Smooth muscle cell (in vitro differentiated cells): ENCODE measurements at regions not wholly inside any gene's neighbourhood (a gene's known extent, or its start where the extent isn't known, plus 50 kb on each side); places are given as distances from the start of the nearest gene placed in this dataset.

Source experiments
- DNase-seq: peaks from one replicate; lab custom pipeline; 2025; ENCODE audit not compliant: unreplicated experiment; lab: John Stamatoyannopoulos, UW
- H2AFZ ChIP-seq: fragments of 200-600 bp; sonication (generic); 2 replicates; pipeline ENCODE4 v1.6.0; 2016; ENCODE audit warnings: antibody characterized with exemption, low read depth, mild to moderate bottlenecking
- H3F3A ChIP-seq: fragments of 200-600 bp; sonication (generic); 2 replicates; pipeline ENCODE4 v1.6.0; 2017; ENCODE audit warnings: antibody characterized with exemption, low read depth
- H3K27ac ChIP-seq: fragments of 200-600 bp; sonication (generic); 2 replicates; pipeline ENCODE4 v1.5.1; 2016; ENCODE audit warnings: low read depth, mild to moderate bottlenecking
- H3K27me3 ChIP-seq: fragments of 200-600 bp; sonication (generic); 2 replicates; pipeline ENCODE4 v1.6.1; 2016; ENCODE audit warnings: low read depth, mild to moderate bottlenecking
- H3K36me3 ChIP-seq: fragments of 200-600 bp; sonication (generic); 2 replicates; pipeline ENCODE4 v1.5.1; 2016; ENCODE audit warnings: low read depth
- H3K4me1 ChIP-seq: fragments of 200-600 bp; sonication (generic); 2 replicates; pipeline ENCODE4 v1.5.1; 2016; ENCODE audit warnings: low read depth
- H3K4me2 ChIP-seq: fragments of 200-600 bp; sonication (generic); 2 replicates; pipeline ENCODE4 v1.6.0; 2016; ENCODE audit warnings: mild to moderate bottlenecking
- H3K4me3 ChIP-seq: fragments of 200-600 bp; sonication (generic); 2 replicates; pipeline ENCODE4 v1.5.1; 2016; ENCODE audit warnings: mild to moderate bottlenecking
- H3K79me2 ChIP-seq: fragments of 200-600 bp; sonication (generic); 2 replicates; pipeline ENCODE4 v1.6.0; 2016; ENCODE audit warnings: low read depth, mild to moderate bottlenecking
- H3K9ac ChIP-seq: fragments of 200-600 bp; sonication (generic); 2 replicates; pipeline ENCODE4 v1.6.0; 2016; ENCODE audit warnings: low read depth
- H3K9me3 ChIP-seq: fragments of 200-600 bp; sonication (generic); replicated peaks from 2 replicates; pipeline ENCODE4 v1.5.1; 2016; ENCODE audit warnings: low read depth
- H4K20me1 ChIP-seq: fragments of 200-600 bp; sonication (generic); 2 replicates; pipeline ENCODE4 v1.6.0; 2016; ENCODE audit warnings: low read depth
- WGBS: methylation state at CpG from one replicate; pipeline ENCODE4 v1.1.7; 2016; ENCODE audit warnings: low lambda C conversion rate; 5-methylcytosine and 5-hydroxymethylcytosine counted together
- TF ChIP-seq, protein P1 (sequence below): fragments of 200-600 bp; sonication (generic); IDR thresholded peaks from 2 replicates; pipeline ENCODE4 v1.5.1; 2017; ENCODE audit warnings: borderline replicate concordance, mild to moderate bottlenecking, antibody characterized with exemption; ENCODE audit not compliant: insufficient read depth, poor library complexity, severe bottlenecking

DNA sequence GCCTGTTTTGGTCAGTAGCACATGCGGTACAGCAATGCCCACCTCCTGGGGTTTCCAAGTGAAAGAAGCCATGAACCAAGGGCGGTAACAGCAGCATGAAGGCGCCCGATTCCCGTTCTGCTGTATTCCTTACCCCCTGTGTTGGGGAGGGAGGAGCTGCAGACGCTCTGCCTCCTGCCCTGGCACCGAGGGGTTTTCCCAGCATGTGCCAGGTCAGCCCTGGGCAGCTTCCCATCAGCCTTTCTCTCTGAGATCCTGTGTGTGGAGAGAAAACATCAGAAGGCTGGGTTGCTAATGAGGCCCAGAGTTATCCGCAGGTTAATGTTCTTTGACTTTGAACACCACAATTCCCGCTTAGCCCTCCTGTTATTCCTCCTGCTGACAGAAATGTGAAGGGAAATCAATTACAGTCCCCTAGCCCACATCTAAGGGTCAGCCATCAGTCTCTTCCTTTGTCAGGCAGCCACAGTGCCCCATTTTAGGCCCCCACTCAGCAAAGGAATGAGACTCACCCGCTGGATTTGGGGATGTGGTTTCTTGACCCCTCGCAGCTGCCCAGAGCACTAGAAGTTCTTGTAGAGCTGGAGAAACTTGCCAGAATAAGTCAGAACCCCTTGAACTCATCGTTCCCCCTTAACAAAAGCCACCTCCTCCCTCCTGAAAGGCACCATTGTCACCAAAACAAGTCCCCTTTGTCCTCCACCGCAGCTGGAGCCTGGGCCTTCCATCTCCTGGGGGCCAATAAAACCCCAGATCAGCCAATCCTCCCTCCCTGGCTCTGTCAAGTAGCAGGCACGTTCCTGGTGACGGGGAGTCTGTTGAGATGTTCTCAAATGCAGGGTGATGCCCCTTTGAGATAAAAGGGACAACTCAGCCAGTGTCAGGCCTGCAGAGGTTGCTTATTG is 168.5 kb downstream of the KATNIP start:
- TF ChIP-seq, protein P1, sequence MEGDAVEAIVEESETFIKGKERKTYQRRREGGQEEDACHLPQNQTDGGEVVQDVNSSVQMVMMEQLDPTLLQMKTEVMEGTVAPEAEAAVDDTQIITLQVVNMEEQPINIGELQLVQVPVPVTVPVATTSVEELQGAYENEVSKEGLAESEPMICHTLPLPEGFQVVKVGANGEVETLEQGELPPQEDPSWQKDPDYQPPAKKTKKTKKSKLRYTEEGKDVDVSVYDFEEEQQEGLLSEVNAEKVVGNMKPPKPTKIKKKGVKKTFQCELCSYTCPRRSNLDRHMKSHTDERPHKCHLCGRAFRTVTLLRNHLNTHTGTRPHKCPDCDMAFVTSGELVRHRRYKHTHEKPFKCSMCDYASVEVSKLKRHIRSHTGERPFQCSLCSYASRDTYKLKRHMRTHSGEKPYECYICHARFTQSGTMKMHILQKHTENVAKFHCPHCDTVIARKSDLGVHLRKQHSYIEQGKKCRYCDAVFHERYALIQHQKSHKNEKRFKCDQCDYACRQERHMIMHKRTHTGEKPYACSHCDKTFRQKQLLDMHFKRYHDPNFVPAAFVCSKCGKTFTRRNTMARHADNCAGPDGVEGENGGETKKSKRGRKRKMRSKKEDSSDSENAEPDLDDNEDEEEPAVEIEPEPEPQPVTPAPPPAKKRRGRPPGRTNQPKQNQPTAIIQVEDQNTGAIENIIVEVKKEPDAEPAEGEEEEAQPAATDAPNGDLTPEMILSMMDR, result no peak
- H3K4me2 ChIP-seq, result no peak overlapping the region

DNA sequence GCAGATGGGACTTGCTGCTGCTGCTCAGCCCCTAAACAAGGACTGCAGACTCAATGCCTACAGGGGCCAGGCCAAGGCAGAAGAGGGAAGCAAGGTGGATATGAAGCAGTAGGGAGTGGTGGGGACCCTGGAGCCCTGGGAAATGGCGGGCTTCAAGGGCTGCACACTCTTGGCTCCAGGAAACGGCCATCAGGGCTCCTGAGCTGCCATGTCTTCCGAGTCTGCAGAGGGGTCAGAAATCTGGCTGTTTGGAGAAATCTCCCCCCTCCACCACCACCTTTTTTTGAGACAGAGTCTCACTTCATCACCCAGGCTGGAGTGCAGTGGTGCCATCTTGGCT is 169.1 kb downstream of the KATNIP start:
- TF ChIP-seq, protein P1, result no peak
- no peaks in the 10 kb centered on the region for H3K9me3 ChIP-seq

More for the DNA sequence above, 168.5 kb downstream of the KATNIP start:
- H3K4me3 ChIP-seq, result no peak overlapping the region
- H3K36me3 ChIP-seq, result no peaks in the 10 kb centered on the region
- H4K20me1 ChIP-seq, result no peaks in the 10 kb centered on the region
- no peak overlapping the region for H2AFZ ChIP-seq
- no peak for DNase-seq
- H3K9me3 ChIP-seq, result no peaks in the 10 kb centered on the region
- H3K27me3 ChIP-seq, result no peaks in the 10 kb centered on the region
- WGBS, result 73% methylated on average over 14 of the region's 15 CpGs
- no peak overlapping the region for H3K27ac ChIP-seq
- H3F3A ChIP-seq, result no peaks in the 10 kb centered on the region
- H3K9ac ChIP-seq, result no peak overlapping the region
- no peaks in the 10 kb centered on the region for H3K79me2 ChIP-seq
- peaks cover 21% of the 10 kb centered on the region for H3K4me1 ChIP-seq

GRCh38 chr16:27720731-27721530 is 171.0 kb downstream of the KATNIP start:
- TF ChIP-seq, protein P1, result no peak
- Histone ChIP-seq H3K4me1 (peaks cover 29% of the 10 kb centered on the region), H3K27me3 (no peaks in the 10 kb centered on the region), H3K36me3 (no peaks in the 10 kb centered on the region), H3K4me3 (no peak overlapping the region), H3K79me2 (no peaks in the 10 kb centered on the region), H3K9ac (no peak overlapping the region), H4K20me1 (no peaks in the 10 kb centered on the region), H3F3A (no peaks in the 10 kb centered on the region), H2AFZ (no peak overlapping the region), H3K27ac (no peak overlapping the region), H3K9me3 (no peaks in the 10 kb centered on the region), H3K4me2 (no peak overlapping the region)
- WGBS, result 86% methylated on average over 20 of the region's 20 CpGs
- no peak for DNase-seq

More for the DNA sequence above, 169.1 kb downstream of the KATNIP start:
- no peak overlapping the region for H2AFZ ChIP-seq
- no peak overlapping the region for H3K4me2 ChIP-seq
- no peak for DNase-seq
- H3K4me1 ChIP-seq, result peaks cover 27% of the 10 kb centered on the region
- H3K9ac ChIP-seq, result no peak overlapping the region
- no peaks in the 10 kb centered on the region for H3K27me3 ChIP-seq
- no peaks in the 10 kb centered on the region for H3K79me2 ChIP-seq
- H3K27ac ChIP-seq, result no peak overlapping the region
- no peak overlapping the region for H3K4me3 ChIP-seq
- WGBS, result 93% methylated on average over 2 of the region's 3 CpGs
- H3F3A ChIP-seq, result no peaks in the 10 kb centered on the region
- H3K36me3 ChIP-seq, result no peaks in the 10 kb centered on the region
- H4K20me1 ChIP-seq, result no peaks in the 10 kb centered on the region
